ENCODE measurements at regions not wholly inside any gene's neighbourhood (a gene's known extent, or its start where the extent isn't known, plus 50 kb on each side); places are given as distances from the start of the nearest gene placed in this dataset.
"Not testable (repeated sequence)": the region's sequence is repeated elsewhere in the genome, so short reads cannot be mapped to it uniquely, and the experiment has no call there.

- not testable (repeated sequence) for DNase-seq
Measured at GRCh38 chr14:105639969-105640931, 113.9 kb downstream of the TMEM121 start.

DNA sequence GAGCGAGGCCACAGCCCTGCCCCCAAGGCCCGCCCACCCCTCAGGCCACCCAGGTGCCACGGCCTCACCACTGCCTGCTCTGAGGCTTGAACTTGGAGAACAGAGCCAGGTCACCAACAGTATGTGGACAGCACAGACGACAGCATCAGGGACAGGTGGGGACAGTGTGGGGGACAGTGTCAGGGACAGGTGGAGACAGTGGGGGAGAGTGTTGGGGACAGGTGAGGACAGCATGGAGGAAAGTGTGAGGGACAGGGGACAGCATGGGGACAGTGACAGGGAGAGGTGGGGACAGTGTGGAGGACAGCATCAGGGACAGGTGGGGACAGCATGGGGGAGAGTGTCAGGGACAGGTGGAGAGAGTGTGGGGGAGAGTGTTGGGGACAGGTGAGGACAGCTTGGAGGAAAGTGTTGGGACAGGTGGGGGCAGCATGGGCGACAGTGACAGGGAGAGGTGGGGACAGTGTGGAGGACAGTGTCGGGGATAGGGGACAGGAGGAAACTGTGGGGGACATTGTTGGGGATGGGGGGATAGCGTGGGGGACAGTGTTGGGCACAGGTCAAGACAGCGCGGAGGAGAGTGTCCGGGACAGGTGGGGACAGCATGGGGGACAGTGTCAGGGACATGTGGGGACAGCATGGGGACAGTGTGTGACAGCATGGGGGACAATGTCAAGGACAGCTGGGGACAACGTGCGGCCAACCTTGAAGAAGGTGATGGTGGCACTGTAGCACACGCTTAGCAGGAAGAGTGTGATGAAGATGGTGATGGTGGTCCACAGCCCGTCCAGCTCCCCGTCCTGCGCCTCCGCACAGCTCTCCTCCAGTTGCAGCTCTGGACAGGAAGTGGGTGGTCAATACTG lies 114.9 kb downstream of the TMEM121 start:
- no peak for DNase-seq

- DNase-seq: not testable (repeated sequence)
Measured at GRCh38 chr14:105641951-105642350, 115.6 kb downstream of the TMEM121 start.

DNA sequence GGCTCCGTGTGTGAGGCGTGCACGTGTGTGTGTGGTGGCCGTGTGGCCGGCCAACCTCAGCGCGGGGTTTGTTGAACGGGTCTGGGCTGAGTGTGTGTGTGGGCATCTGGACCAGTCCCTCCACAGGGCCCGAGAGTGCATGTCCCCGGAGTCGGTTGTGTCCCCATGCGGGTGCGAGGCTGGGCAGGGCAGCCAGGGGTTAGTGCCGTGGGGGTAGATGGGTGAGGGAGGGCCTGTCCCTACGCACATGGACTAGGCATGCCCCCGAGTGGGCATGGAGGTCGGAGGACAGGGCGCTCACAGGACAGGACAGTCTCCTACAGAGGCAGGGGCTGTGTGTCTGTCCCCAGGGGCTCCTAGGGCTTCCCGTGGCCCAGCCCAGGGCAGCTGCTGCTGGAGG lies 116.1 kb downstream of the TMEM121 start:
- not testable (repeated sequence) for DNase-seq

DNA sequence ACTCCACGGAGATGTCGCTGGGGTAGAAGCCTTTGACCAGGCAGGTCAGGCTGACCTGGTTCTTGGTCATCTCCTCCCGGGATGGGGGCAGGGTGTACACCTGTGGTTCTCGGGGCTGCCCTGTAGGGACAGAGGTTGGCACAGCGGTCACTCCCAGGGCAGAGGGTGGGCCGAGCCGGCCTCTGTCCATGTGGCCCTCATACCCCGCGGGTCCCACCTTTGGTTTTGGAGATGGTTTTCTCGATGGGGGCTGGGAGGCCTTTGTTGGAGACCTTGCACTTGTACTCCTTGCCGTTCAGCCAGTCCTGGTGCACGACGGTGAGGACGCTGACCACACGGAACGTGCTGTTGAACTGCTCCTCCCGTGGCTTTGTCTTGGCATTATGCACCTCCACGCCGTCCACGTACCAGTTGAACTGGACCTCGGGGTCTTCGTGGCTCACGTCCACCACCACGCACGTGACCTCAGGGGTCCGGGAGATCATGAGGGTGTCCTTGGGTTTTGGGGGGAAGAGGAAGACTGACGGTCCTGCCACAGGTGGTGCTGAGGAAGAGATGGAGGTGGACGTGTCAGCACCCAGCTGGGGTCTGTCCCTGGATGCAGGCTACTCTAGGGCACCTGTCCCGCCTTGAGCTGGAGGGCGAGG lies 117.1 kb downstream of the TMEM121 start:
- DNase-seq: not testable (repeated sequence)

DNA sequence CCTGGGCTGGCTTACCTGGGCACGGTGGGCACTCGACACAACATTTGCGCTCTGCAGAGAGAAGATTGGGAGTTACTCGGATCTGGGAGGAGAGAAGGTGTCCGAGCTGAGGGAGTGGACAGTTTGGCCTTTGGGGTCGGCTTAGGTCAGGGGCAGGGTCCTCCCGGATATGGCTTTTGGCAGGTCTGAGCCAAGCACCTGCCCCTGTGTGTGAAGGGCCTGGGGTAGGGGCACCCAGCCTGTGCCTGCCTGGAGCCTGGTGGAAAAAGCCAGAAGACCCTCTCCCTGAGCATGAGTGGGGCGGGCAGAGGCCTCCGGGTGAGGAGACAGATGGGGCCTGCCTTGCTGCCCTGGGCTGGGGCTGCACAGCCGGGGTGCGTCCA lies 117.7 kb downstream of the TMEM121 start:
- DNase-seq: not testable (repeated sequence)

DNA sequence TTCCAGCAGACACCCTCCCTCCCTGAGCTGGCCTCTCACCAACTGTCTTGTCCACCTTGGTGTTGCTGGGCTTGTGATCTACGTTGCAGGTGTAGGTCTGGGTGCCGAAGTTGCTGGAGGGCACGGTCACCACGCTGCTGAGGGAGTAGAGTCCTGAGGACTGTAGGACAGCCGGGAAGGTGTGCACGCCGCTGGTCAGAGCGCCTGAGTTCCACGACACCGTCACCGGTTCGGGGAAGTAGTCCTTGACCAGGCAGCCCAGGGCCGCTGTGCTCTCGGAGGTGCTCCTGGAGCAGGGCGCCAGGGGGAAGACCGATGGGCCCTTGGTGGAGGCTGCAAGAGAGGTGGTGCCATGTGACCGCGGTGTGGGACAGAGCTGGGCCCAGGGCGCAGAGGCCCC lies 118.1 kb downstream of the TMEM121 start:
- not testable (repeated sequence) for DNase-seq

DNA sequence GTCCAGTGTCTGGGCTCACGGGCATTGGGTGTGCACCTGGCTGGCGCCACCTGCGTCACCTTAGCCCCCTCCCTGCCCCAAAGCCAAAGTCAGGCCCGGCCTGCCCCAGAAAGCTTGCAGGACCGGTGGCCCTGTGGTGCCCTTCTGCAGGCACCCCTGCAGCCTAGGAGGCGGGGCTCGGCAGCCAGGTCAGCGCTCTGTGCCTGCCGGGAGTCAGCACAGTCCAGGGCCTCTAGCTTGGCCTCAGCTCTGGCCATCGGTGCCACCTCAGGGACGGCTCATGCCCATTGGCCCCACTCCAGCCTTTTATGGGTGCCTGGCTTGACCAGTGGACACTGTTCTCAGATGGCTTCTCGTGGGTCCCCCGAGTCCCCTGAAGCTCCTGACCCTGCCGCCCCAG lies 118.5 kb downstream of the TMEM121 start:
- not testable (repeated sequence) for DNase-seq

GRCh38 chr14:105645389-105645788 lies 119.0 kb downstream of the TMEM121 start:
- DNase-seq: not testable (repeated sequence)

DNA sequence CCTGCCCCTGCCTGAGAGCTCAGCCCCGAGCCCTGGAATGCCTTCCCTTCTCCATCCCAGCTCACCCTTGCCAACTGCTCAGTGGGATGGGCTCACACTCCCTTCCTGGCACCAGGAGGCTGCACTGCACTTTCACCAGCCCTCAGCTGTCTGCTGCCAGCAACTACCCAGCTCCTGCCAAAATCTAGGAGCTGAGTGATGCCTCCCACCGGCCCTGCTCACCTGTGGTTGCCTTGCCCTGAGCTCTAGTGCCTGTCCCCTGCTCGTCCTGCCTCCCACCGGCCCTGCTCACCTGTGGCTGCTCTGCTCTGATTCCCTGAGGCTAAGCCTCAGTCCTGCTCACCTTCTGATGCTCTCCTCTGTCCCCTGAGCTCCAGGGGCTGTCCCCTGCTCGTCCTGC lies 119.8 kb downstream of the TMEM121 start:
- DNase-seq: no peak

DNA sequence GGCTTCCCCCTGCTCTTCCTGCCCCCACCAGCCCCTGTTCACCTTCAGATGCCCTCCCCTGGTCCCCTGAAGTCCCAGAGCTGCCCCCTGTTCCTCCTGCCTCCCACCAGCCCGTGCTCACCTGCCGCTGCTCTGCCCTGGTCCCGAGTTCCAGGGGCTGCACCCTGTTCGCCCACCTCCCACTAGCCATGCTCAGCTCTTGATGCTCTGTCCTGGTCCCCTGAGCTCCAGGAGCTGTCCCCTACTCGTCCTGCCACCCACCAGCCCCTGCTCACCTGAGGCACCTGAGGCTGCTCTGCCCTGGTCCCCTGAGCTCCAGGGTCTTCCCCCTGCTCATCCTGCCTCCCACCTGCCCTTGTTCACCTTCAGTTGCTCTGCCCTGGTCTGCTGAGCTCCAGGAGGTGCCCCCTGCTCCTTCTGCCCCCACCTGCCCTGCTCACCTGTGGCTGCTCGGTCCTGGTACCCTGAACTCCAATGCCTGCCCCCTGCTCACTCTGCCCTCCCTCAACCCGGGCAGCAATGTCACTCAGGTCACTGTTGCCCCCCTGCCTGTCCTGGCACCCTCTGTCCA lies 120.4 kb downstream of the TMEM121 start:
- DNase-seq: not testable (repeated sequence)

- not testable (repeated sequence) for DNase-seq
Measured at GRCh38 chr14:105647426-105647783, 121.0 kb downstream of the TMEM121 start.

DNA sequence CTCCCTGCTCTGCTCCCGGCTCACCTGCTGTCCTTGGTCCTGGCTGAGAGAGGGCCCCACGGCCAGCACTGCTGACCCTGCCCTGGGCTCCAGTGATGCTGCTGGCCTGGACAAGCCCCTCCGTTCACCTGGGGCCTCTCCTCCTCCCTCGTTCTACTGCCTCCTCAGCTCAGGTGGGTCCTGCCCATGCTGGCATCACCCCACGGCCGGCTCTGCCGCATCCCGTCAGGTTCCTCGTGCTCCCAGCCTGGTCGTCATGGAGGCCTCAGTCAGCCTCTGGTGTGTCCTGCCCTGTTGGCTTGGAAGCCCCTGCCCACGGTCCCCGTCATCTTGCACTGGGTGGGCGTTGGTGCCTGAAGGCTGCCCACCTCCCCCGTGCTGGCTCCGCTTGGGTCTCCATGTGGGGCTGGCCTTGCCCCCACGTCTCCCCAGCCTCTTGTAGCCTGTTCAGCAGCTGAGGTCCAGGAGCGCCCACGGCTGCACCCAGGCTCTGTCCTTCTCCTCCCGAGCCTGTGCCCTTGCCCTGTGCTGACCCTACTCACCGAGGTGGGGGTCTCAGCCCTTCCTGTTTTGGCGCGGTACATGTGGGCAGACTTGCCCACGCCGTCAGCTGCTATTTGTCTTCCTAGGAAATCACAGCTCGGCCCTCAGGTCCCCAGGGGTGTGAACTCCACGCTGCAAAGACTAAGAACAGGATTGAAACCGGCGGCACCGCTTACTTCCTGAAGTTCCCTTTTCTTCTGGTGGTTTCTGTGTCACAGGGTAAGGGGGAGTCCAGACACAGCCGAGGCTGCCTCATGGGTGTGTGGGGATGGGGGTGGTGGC lies 121.6 kb downstream of the TMEM121 start:
- no peak for DNase-seq

DNA sequence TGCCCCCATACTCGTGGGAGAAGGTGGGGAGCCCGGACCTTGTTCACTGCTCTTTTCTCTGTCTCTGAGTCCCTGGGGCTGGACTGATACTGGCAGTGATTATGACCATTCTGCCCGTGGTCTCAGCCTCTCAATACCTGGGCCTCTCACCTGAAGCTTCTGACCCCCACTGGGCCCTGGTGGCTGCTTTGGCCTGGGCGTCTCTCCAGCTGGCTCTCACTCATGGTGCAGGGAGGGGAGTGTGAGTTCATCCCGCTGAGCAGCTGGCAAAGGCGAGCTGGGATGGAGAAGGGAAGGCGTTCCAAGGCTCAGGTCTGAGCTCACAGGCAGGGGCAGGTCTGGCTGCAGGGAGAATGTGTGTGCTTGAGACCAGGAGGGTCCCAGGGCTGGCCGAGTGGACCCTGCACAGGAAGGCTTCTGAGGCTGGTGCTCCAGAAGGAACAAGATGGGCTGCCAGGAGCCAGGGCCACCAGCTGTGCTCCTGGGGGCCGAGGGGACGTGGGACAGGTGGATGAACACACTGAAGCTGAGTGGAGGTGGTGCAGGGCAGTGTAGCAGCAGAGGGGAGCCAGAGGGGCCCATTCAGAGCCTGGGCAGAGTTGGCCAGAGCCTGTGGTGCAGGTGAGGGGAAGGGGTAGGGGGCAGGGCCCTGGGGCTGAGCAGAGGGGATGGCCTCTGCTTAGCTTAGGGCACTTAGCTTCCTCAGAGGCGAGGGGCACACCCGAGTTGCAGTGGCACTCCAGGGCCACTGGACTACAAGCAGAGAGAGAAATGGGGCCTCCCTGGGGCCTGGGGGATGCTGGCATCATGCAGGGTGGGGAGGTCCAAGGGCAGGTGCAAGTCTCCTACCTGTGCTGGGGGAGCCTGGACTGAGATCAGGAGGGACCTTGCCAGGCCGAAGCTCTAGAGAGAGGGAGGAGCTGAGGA lies 122.5 kb downstream of the TMEM121 start:
- DNase-seq: not testable (repeated sequence)

GRCh38 chr14:105652317-105652716 lies 125.9 kb downstream of the TMEM121 start:
- not testable (repeated sequence) for DNase-seq

GRCh38 chr14:105653921-105654320 lies 127.5 kb downstream of the TMEM121 start:
- not testable (repeated sequence) for DNase-seq

DNA sequence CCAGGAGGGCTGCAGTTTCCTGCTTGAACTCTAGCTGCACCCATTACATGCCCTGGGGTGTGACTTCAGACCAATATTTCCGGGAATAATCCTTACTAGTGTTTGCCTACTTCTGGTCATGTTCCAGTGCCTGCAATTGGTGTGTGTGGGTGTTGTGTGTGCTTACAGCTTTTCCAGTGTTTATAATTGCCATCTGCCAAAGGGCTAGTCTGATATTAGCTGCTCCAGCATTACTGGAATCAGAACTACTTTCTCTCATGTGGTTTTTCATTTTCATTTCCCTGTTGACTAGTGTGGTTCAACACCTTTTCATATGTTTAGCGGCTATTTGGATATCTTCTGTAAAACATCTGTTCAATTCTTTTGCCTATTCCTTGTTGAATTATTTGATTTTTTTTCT lies 132.9 kb downstream of the TMEM121 start:
- not testable (repeated sequence) for DNase-seq

GRCh38 chr14:105659935-105660527 lies 133.6 kb downstream of the TMEM121 start:
- no peak for DNase-seq

DNA sequence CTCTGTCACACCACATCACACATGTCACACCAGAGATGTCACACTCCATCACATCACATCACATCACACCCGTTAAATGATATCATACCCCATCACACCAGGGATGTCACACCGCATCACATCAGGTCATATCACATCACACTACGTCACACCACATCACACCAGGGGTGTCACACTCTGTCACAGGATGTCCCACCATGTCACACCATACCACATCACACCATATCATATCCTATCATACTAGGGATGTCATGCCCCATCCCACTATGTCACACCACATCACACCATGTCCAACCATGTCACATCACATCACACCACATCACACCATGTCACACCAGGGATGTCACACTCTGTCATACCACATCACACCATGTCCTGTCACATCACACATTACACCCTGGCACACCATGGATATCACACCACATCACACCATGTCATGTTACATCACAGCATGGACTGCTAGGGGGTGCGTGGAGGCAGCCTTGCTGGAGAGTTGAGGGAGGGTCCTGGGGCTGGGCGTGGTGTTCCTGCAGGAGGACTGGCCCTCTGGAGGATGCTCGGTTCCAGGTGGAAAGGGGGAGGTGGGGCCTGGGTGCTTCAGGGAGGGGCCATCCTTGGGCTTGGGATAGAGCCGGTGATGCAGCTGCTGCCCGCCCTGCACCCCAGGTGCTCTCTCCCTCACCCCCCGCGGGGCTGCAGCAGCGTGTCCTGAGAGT lies 134.6 kb downstream of the TMEM121 start:
- DNase-seq: no peak

All from stimulated activated CD8-positive, alpha-beta memory T cell treated with anti-CD3 and anti-CD28 coated beads, Interleukin-4, amount 100 ng/mL, for 48 hours (primary cell).